Left hindlimb (tissue), 1 donor: ENCODE measurements at regions not wholly inside any gene's neighbourhood (a gene's known extent, or its start where the extent isn't known, plus 50 kb on each side); places are given as distances from the start of the nearest gene placed in this dataset.

Source experiments
- DNase-seq: peaks from one replicate; pipeline ENCODE4 v3.0.0-alpha.2; 2018

- no peak for DNase-seq
These were observed 473.0 kb upstream of the CITED2 start for GRCh38 chr6:139847457-139847813.

DNA sequence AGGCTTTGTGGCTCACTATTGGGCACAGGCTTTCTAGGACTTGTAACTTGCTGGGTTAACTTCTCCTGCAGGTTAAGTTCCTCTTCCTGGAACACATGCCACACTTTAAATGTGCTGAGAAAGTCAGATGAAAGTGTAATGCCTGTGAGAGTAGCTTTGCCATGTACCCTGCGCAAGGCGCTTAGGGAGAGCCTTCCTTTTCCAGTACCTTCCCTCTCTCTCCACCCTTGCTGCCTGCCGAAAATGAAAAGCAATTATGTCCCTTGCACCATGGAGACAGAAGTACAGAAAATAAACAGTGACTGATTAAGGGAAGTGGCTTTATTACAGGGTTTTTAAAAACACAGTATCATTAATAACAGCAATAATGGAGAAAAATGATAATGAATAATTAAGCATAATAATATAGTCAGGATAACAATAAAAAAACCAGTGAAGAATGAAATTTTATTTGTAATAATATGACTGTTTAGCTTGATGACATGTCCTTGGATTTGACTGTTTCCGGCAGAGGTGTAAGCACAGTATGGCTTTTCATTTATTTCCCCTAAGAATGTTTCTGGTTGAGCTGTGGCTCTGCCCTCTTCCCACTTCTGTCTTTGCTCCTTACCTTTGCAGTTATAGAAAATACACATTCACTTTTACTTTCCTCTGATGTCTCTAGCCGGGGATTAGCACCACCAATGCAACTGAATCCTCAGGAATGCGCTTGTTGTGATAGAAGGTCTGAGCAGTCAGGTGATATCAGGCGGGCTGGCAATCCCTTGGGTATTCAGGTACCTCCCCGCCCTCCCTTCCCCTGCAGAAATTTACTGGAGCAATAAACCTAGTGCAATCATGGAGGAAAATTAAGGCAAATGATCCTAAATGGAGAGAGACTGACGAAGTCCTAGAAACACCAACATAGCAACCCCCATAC lies 472.3 kb upstream of the CITED2 start:
- DNase-seq: no peak

DNA sequence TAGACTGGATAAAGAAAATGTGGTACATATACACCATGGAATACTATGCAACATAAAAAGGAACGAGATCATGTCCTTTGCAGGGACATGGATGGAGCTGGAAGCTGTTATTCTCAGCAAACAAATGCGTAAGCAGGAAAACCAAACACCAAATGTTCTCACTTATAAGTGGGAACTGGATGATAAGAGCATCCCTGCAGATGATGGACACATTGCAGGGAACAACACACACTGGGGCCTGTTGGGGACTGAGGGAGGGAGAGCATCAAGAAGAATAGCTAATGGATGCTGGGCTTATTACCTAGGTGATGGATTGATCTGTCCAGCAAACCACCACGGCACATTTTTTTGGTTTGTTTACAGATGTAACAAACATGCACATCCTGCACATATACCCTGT lies 470.5 kb upstream of the CITED2 start:
- no peak for DNase-seq

DNA sequence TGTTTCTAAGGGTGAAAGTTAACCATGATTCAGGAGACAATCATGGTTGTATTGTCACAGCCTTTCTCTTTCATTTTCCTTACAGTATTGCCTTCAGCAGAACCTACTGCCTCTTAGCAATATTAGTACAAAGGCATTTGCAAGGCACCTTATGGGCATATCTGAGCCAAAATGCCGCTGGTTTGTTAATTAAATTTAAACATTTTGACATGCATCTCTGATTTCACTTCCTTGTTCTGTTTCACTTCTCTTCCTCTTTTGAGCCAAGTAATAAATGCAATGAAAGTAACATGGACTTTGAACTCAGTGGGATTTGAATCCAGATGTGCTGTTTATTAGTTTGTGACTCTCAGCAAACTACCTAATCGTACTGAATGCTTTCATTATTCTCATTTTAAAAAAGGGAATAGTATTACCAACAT lies 467.4 kb upstream of the CITED2 start:
- no peak for DNase-seq

DNA sequence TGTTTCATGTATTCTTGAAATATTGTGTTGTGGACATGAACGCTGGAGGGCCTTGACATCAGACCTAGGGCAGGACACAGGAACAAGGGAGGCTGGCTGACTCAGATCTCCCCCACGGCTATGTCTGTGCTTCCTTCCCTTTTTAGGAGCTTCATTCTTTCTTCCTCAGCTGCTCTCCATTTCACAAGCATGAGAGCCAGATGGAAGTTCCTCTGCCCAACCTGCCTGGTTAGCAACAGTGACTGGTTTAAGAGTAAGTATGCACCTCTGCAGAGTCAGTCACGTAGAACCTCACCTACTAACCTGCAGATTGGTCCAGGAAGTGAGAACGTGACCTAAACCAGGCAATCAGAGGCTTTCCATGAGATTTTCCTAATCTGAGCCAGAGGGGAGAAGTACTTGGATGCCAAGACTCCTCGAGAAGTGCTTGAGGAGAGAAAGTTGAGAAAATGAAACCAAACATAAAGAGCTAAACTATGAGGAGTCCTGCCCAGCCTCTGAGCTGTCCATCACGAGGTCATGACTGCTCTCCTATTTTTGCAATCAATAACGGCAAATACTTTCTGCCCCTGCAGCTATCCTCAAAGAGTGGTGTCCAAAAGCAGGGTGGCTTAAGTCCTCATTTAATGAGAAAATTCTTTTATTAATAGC lies 465.2 kb upstream of the CITED2 start:
- DNase-seq: no peak

- DNase-seq: no peak
These were observed 459.8 kb upstream of the CITED2 start for GRCh38 chr6:139834232-139834631.

- no peak for DNase-seq
These were observed 459.1 kb upstream of the CITED2 start for GRCh38 chr6:139833592-139833991.

- DNase-seq: no peak
These were observed 458.3 kb upstream of the CITED2 start for GRCh38 chr6:139832493-139833305.

GRCh38 chr6:139829576-139829975 lies 455.1 kb upstream of the CITED2 start:
- no peak for DNase-seq

DNA sequence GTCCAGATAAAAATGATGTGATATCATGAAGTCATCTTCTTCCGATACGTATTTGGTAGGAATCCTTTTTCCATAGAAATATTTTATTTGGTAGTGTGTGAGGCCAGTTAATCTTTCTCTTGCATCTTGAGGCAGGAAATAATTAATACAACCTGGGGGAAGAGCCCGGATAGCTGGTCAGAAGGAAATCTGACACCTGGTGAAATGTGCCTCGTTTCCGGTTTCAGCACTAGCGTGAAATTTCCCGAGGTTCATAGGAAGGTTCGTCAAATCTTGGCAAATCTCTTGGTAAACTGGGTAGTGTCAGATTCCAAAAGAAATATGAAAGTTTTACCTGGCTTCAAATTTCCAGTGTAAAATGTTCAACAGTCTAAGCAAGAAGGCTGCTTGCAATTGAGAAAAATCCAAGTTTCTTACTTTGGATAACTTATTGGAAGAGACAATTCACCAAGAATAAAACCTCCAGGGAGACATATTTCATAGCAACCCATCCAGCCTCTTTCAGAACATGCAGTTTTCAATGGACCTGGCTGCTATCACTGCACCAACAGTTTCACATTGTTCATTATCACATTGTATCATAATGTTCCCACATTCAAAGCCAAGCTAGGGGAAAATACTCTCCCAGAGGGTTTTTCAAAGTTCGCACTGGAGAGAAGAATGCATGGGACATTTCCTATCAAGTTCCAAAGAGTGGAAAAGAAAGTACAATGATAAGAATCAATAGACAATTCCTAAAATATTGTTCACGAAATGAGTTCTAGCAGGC lies 454.5 kb upstream of the CITED2 start:
- no peak for DNase-seq

- DNase-seq: no peak
These were observed 451.5 kb upstream of the CITED2 start for GRCh38 chr6:139825935-139826374.

- no peak for DNase-seq
These were observed 450.4 kb upstream of the CITED2 start for GRCh38 chr6:139824864-139825263.

DNA sequence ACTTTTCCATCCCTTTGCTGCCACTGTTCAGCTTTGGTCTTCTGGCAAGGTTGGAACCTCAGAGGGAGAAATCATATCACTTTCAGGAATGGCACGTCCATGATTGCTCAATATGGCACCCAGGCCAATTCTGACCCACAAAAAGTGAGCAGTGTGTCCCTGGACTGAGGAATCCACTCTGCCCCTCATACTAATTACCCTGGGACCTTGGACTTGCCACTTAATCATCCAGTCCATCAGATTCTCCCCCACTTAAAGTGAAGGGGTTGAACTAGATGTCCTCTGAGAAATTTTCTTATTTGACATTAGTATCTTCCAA lies 449.3 kb upstream of the CITED2 start:
- DNase-seq: no peak

DNA sequence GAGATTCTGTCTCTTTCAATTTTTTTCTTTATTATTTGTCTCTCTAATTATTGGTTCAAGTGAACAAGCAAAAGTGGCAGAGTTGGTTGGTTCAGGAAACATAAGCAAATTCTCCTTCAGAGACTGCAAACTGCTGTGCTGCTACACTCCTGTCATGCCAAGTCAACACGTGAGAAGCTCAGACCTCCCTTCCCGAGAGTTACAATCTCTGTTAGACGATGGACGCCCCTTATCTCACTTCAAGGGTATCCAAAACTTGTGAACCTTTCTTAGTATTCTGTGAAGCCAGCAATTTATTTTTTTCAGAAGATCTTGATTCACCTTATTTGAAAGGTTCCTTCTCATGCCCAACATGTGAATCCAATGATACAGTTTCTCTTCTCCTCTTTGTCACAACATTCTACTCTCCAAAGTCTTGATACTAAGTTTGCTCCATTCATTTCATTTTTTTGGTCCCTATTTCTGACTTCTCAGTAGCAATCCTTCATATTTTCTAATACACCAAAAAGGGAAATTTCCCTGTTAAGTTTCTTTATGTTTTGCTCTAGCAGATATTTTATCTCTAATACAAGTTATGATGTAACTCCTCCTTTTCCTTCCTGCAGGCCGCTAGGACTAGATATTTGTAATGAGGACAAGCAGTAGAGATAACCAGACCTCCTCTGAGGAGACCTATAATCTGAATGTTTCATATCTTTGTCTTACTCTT lies 448.8 kb upstream of the CITED2 start:
- no peak for DNase-seq

GRCh38 chr6:139821676-139822223 lies 447.3 kb upstream of the CITED2 start:
- DNase-seq: no peak

- no peak for DNase-seq
These were observed 445.8 kb upstream of the CITED2 start for GRCh38 chr6:139820210-139820609.

- no peak for DNase-seq
These were observed 445.3 kb upstream of the CITED2 start for GRCh38 chr6:139819776-139820175.

GRCh38 chr6:139812939-139813338 lies 438.5 kb upstream of the CITED2 start:
- no peak for DNase-seq

DNA sequence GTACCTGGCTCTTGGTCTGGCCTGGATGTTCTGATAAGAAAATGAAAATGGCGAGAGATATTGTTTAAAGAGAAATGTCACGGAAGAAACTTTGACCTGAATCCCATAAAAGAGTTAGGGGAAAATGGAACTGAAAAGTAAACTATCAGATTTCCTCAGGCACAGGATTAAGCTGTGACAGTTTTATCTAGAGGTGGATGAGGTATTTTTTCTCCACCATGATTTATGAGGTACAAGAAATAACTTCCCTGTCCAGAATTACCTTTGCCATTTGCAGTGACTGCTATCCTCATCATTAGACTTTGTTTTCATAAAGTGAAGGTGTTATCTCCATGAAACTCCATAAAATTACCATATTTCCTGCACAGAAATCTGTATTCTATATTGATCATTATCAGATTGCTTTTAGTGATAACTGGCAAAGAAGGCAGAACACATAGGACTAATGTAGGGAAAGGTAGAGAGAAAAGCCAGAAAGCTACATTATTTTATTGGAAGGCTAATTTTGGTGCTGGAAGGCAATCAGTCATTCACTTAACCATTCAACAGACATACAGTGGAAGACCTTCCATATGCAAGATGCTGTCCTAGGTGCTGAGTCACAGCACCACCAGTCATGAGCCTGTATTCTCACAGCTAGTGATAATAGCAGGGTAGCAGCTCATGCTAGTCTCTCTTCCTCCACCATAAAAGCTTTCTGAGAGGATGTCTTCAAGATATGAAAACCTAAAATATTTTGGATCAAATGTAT lies 427.3 kb upstream of the CITED2 start:
- no peak for DNase-seq

GRCh38 chr6:139800837-139801236 lies 426.4 kb upstream of the CITED2 start:
- DNase-seq: no peak

DNA sequence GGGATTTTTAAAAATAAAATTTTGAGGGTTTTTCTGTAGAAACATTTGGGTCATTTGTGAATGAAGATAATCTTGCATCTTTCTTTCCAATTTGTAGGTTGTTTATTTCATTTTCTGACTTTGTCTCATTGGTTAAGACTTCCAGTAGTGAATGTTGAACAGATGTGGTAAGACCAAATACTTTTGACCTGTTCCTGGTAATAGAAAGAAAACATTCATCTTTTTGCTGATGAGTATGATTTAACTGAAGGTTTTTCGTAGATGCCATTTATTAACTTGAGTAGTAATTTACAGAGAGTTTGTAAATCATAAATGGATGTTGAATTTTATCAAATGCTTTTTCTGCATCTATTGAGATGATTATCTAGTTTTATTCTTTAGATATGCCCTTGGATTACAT lies 416.1 kb upstream of the CITED2 start:
- DNase-seq: no peak
